LNCaP clone FGC (cell line): ENCODE measurements at regions not wholly inside any gene's neighbourhood (a gene's known extent, or its start where the extent isn't known, plus 50 kb on each side); places are given as distances from the start of the nearest gene placed in this dataset.

Source experiments
- DNase-seq: peaks from one replicate; pipeline ENCODE4 v3.0.0-alpha.2; 2011; ENCODE audit warnings: low read depth
- H3K4me3 ChIP-seq: 2 replicates; pipeline ENCODE4 v1.5.1; 2011; ENCODE audit warnings: mild to moderate bottlenecking, low read depth, low read length, control low read depth
- CTCF ChIP-seq: IDR thresholded peaks from 2 replicates; pipeline ENCODE4 v1.5.1; 2012; ENCODE audit warnings: mild to moderate bottlenecking; ENCODE audit not compliant: control insufficient read depth, insufficient read depth; ENCODE audit errors: extremely low read depth

GRCh38 chr10:44016589-44017482 is 368.1 kb downstream of the CXCL12 start:
- no peak for TF ChIP-seq CTCF
- DNase-seq, result no peak
- no peak overlapping the region for H3K4me3 ChIP-seq

- no peak for DNase-seq
- TF ChIP-seq CTCF, result no peak
Observed at GRCh38 chr10:44015702-44016500, 367.2 kb upstream of the ZNF32 start.

GRCh38 chr10:44014644-44015250 is 366.1 kb upstream of the ZNF32 start:
- TF ChIP-seq CTCF, result no peak
- no peak overlapping the region for H3K4me3 ChIP-seq
- DNase-seq, result no peak

More at GRCh38 chr10:44015702-44016500, 367.2 kb upstream of the ZNF32 start:
- H3K4me3 ChIP-seq, result no peak overlapping the region

GRCh38 chr10:44013981-44014380 is 365.3 kb upstream of the ZNF32 start:
- TF ChIP-seq CTCF, result no peak
- no peak overlapping the region for H3K4me3 ChIP-seq
- no peak for DNase-seq

- no peak for DNase-seq
- no peak for TF ChIP-seq CTCF
- no peak overlapping the region for H3K4me3 ChIP-seq
Observed at GRCh38 chr10:44012921-44013320, 364.2 kb upstream of the ZNF32 start.

- no peak for DNase-seq
- H3K4me3 ChIP-seq, result no peak overlapping the region
- TF ChIP-seq CTCF, result no peak
Observed at GRCh38 chr10:44011603-44011981, 362.9 kb upstream of the ZNF32 start.
